Mesendoderm (in vitro differentiated cells): ENCODE measurements at regions not wholly inside any gene's neighbourhood (a gene's known extent, or its start where the extent isn't known, plus 50 kb on each side); places are given as distances from the start of the nearest gene placed in this dataset.
"Not testable (repeated sequence)": the region's sequence is repeated elsewhere in the genome, so short reads cannot be mapped to it uniquely, and the experiment has no call there.

Experiments used
- DNase-seq: peaks from one replicate; pipeline ENCODE4 v3.0.0; 2013
- H2AK5ac ChIP-seq: 2 replicates; pipeline ENCODE4 v1.6.1; 2013; ENCODE audit warnings: low read length, inconsistent platforms
- H2BK120ac ChIP-seq: 2 replicates; pipeline ENCODE4 v1.6.1; 2013; ENCODE audit warnings: low read depth, mild to moderate bottlenecking, low read length, moderate library complexity, mixed read lengths
- H2BK15ac ChIP-seq: replicated peaks from 2 replicates; pipeline ENCODE4 v1.6.1; 2013; ENCODE audit warnings: low read depth, mild to moderate bottlenecking, moderate library complexity
- H2BK5ac ChIP-seq: 2 replicates; pipeline ENCODE4 v1.6.1; 2013; ENCODE audit warnings: low read length, inconsistent platforms
- H3K18ac ChIP-seq: 2 replicates; pipeline ENCODE4 v1.6.1; 2013; ENCODE audit warnings: mild to moderate bottlenecking, low read length, mixed read lengths
- H3K23ac ChIP-seq: one replicate; pipeline ENCODE4 v1.6.1; 2013; ENCODE audit warnings: low read length
- H3K27ac ChIP-seq: 2 replicates; pipeline ENCODE4 v1.5.1; 2013; ENCODE audit warnings: low read depth, mild to moderate bottlenecking, inconsistent platforms, low read length, moderate library complexity
- H3K27me3 ChIP-seq: 2 replicates; pipeline ENCODE4 v1.6.1; 2013; ENCODE audit warnings: low read length, control low read depth, mild to moderate bottlenecking, inconsistent platforms; ENCODE audit not compliant: insufficient read depth, poor library complexity
- H3K36me3 ChIP-seq: 2 replicates; pipeline ENCODE4 v1.6.1; 2013; ENCODE audit warnings: low read length, inconsistent platforms; ENCODE audit not compliant: control insufficient read depth, insufficient read depth
- H3K4ac ChIP-seq: one replicate; pipeline ENCODE4 v1.6.1; 2013; ENCODE audit warnings: low read depth, mild to moderate bottlenecking, low read length, moderate library complexity
- H3K4me1 ChIP-seq: 2 replicates; pipeline ENCODE4 v1.6.1; 2013; ENCODE audit warnings: low read depth, low read length, inconsistent platforms; ENCODE audit not compliant: control insufficient read depth
- H3K4me2 ChIP-seq: 2 replicates; pipeline ENCODE4 v1.6.1; 2013; ENCODE audit warnings: low read length
- H3K4me3 ChIP-seq: 2 replicates; pipeline ENCODE4 v1.5.1; 2013; ENCODE audit warnings: mild to moderate bottlenecking, low read length
- H3K56ac ChIP-seq: one replicate; pipeline ENCODE4 v1.6.1; 2013; ENCODE audit warnings: low read length
- H3K79me1 ChIP-seq: 2 replicates; pipeline ENCODE4 v1.6.1; 2013; ENCODE audit warnings: low read length, inconsistent platforms
- H3K79me2 ChIP-seq: 2 replicates; pipeline ENCODE4 v1.6.1; 2013; ENCODE audit warnings: mild to moderate bottlenecking, low read length; ENCODE audit not compliant: control insufficient read depth, insufficient read depth
- H3K9ac ChIP-seq: 2 replicates; pipeline ENCODE4 v1.6.1; 2013; ENCODE audit warnings: low read length, inconsistent platforms
- H4K5ac ChIP-seq: one replicate; pipeline ENCODE4 v1.6.1; 2013; ENCODE audit warnings: low read length
- H4K8ac ChIP-seq: one replicate; pipeline ENCODE4 v1.6.1; 2013; ENCODE audit warnings: low read depth, mild to moderate bottlenecking, control low read depth, low read length, moderate library complexity
- WGBS: extraction: QIAGEN DNeasy Blood & Tissue Kit; methylation state at CpG from one replicate; pipeline ENCODE4 v1.1.7; 2013; ENCODE audit warnings: low lambda C conversion rate, missing lambda C conversion rate; ENCODE audit not compliant: insufficient coverage; ENCODE audit errors: extremely low coverage; 5-methylcytosine and 5-hydroxymethylcytosine counted together

DNA sequence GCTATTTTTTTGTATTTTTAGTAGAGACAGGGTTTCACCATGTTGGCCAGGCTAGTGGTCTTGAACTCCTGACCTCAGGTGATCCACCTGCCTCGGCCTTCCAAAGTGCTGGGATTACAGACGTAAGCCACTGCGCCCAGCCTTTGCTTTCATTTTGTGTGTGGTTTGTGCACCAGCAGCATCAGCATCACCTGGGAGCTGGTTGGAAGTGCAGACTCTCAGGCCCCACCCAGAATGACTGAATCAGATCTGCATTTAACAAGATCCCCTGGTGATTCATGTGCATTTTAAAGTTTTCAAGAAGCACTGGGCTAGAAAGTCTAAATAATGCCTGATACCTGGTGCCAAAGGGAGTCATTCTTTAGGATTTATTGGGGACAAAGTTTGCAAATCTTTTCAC is 73.4 kb upstream of the BNIP2 start:
- no peak overlapping the region for H2AK5ac ChIP-seq
- no peaks in the 10 kb centered on the region for H3K79me2 ChIP-seq
- DNase-seq: peak; percentile 32
- H4K8ac ChIP-seq: no peak overlapping the region
- no peak overlapping the region for H3K56ac ChIP-seq
- no peak overlapping the region for H3K27ac ChIP-seq
- no peak overlapping the region for H3K23ac ChIP-seq
- no CpG with 5 or more reads among the region's 3 CpGs for WGBS
- no peak overlapping the region for H3K4ac ChIP-seq
- H3K4me3 ChIP-seq: no peak overlapping the region
- H3K4me1 ChIP-seq: no peaks in the 10 kb centered on the region
- H3K27me3 ChIP-seq: no peaks in the 10 kb centered on the region
- no peak overlapping the region for H2BK5ac ChIP-seq
- no peak overlapping the region for H3K9ac ChIP-seq
- H3K18ac ChIP-seq: no peak overlapping the region
- no peak overlapping the region for H4K5ac ChIP-seq
- H2BK120ac ChIP-seq: no peak overlapping the region
- H3K36me3 ChIP-seq: no peaks in the 10 kb centered on the region
- no peak overlapping the region for H2BK15ac ChIP-seq
- no peaks in the 10 kb centered on the region for H3K79me1 ChIP-seq
- H3K4me2 ChIP-seq: no peak overlapping the region

DNA sequence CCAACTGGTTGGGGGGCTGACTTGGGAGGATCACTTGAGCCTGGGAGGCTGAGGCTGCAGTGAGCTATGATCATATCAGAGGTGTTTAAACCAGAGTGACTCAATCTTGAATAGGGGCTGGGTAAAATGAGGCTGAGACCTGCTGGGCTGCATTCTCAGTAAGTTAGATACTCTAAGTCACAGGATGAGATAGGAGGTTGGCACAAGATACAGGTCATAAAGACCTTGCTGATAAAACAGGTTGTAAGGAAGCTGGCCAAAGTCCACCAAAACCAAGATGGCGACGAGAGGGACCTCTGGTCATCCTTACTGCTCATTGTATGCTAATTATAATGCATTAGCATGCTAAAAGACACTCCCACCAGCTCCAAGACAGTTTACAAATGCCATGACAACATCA is 71.1 kb upstream of the BNIP2 start:
- not testable (repeated sequence) for H3K9ac ChIP-seq, H3K18ac ChIP-seq, H3K56ac ChIP-seq, H3K23ac ChIP-seq, H3K4ac ChIP-seq, H2BK15ac ChIP-seq, H3K4me1 ChIP-seq, H2BK120ac ChIP-seq, H2AK5ac ChIP-seq, H3K4me3 ChIP-seq, H3K27ac ChIP-seq, H3K36me3 ChIP-seq, H3K79me2 ChIP-seq, H3K4me2 ChIP-seq, H3K79me1 ChIP-seq, H3K27me3 ChIP-seq, H4K8ac ChIP-seq, H4K5ac ChIP-seq, H2BK5ac ChIP-seq
- peak; percentile 47 for DNase-seq
- WGBS: no CpG with 5 or more reads among the region's 2 CpGs

- H3K79me1 ChIP-seq: no peaks in the 10 kb centered on the region
- H3K27me3 ChIP-seq: no peaks in the 10 kb centered on the region
- H3K4me3 ChIP-seq: no peak overlapping the region
- no peak overlapping the region for H3K23ac ChIP-seq
- no peak overlapping the region for H4K8ac ChIP-seq
- DNase-seq: peak; percentile 83
- no peaks in the 10 kb centered on the region for H3K79me2 ChIP-seq
- no peak overlapping the region for H3K27ac ChIP-seq
- no CpG with 5 or more reads among the region's 7 CpGs for WGBS
- H4K5ac ChIP-seq: no peak overlapping the region
- no peak overlapping the region for H2AK5ac ChIP-seq
- no peak overlapping the region for H3K18ac ChIP-seq
- no peak overlapping the region for H2BK15ac ChIP-seq
- no peak overlapping the region for H3K4me2 ChIP-seq
- H3K56ac ChIP-seq: no peak overlapping the region
- H3K4me1 ChIP-seq: no peaks in the 10 kb centered on the region
- H3K4ac ChIP-seq: no peak overlapping the region
- no peak overlapping the region for H3K9ac ChIP-seq
- no peaks in the 10 kb centered on the region for H3K36me3 ChIP-seq
- no peak overlapping the region for H2BK120ac ChIP-seq
- no peak overlapping the region for H2BK5ac ChIP-seq
These were observed 62.7 kb upstream of the BNIP2 start for GRCh38 chr15:59751552-59752413.

DNA sequence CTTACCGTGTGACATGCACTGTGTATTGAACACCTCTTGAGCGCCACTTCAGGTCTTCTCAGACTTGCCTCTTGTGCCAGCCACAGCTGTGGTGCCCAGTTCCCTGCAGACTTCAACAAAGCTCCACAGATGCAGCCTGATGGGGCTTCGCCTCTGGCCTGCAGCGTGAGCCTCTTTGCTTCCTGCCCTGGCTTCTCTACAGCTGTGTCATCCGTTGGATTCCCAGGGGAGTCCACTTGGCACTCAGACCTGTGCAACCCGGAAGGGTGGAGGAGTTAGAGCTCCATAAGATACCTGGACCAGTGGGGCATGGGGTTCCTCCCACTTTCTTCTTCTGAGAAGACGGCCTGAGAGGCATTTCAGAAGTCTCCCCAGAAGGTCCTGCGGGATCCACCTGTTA is 57.7 kb upstream of the BNIP2 start:
- no peak overlapping the region for H3K27ac ChIP-seq
- no peak overlapping the region for H3K4ac ChIP-seq
- no peaks in the 10 kb centered on the region for H3K36me3 ChIP-seq
- no peak overlapping the region for H3K18ac ChIP-seq
- no peak overlapping the region for H2BK15ac ChIP-seq
- H3K4me2 ChIP-seq: no peak overlapping the region
- DNase-seq: no peak
- no peaks in the 10 kb centered on the region for H3K79me2 ChIP-seq
- H3K79me1 ChIP-seq: no peaks in the 10 kb centered on the region
- H2BK120ac ChIP-seq: no peak overlapping the region
- H4K8ac ChIP-seq: no peak overlapping the region
- no peak overlapping the region for H4K5ac ChIP-seq
- no CpG with 5 or more reads among the region's 8 CpGs for WGBS
- H3K56ac ChIP-seq: no peak overlapping the region
- no peaks in the 10 kb centered on the region for H3K27me3 ChIP-seq
- no peak overlapping the region for H3K9ac ChIP-seq
- no peak overlapping the region for H3K4me3 ChIP-seq
- no peaks in the 10 kb centered on the region for H3K4me1 ChIP-seq
- H2AK5ac ChIP-seq: no peak overlapping the region
- no peak overlapping the region for H3K23ac ChIP-seq
- H2BK5ac ChIP-seq: no peak overlapping the region

GRCh38 chr15:59741274-59741906 is 52.3 kb upstream of the BNIP2 start:
- no peak overlapping the region for H2AK5ac ChIP-seq
- H3K79me2 ChIP-seq: no peaks in the 10 kb centered on the region
- H3K27me3 ChIP-seq: no peaks in the 10 kb centered on the region
- no peak overlapping the region for H4K5ac ChIP-seq
- H3K4ac ChIP-seq: no peak overlapping the region
- no peak overlapping the region for H3K4me2 ChIP-seq
- H4K8ac ChIP-seq: no peak overlapping the region
- no peak overlapping the region for H3K18ac ChIP-seq
- H3K4me1 ChIP-seq: no peaks in the 10 kb centered on the region
- no peaks in the 10 kb centered on the region for H3K79me1 ChIP-seq
- no peak overlapping the region for H2BK15ac ChIP-seq
- no peak overlapping the region for H3K27ac ChIP-seq
- H3K23ac ChIP-seq: no peak overlapping the region
- DNase-seq: peak; percentile 71
- no peak overlapping the region for H3K4me3 ChIP-seq
- no peak overlapping the region for H2BK120ac ChIP-seq
- no peak overlapping the region for H3K56ac ChIP-seq
- WGBS: no CpG with 5 or more reads among the region's 12 CpGs
- no peak overlapping the region for H3K9ac ChIP-seq
- H2BK5ac ChIP-seq: no peak overlapping the region
- H3K36me3 ChIP-seq: no peaks in the 10 kb centered on the region
